IMR-90 (cell line): ENCODE measurements at regions not wholly inside any gene's neighbourhood (a gene's known extent, or its start where the extent isn't known, plus 50 kb on each side); places are given as distances from the start of the nearest gene placed in this dataset.

ENCODE experiments used
- ATAC-seq: fragments of 200-7000 bp; cut with Tn5 transposase; 2 replicates; pipeline ENCODE4 v1.9.1; 2020; ENCODE audit warnings: low read depth, mild to moderate bottlenecking, moderate library complexity
- BruUV-seq: library from RNA; stranded (reverse); fragments of 400-500 nt; replicated peaks from 2 replicates; lab custom pipeline; 2021; lab: Mats Ljungman, UMichigan
- CTCF ChIA-PET: fragments of 300-600 bp; formaldehyde crosslinking; extraction: SDS; loops from one replicate; lab custom pipeline; 2021; ENCODE audit warnings: antibody characterized with exemption; lab: Yijun Ruan, JAX
- POLR2A ChIA-PET: fragments of 300-600 bp; sonication (Branson Sonifier 250); formaldehyde crosslinking; loops from one replicate; lab custom pipeline; 2022; ENCODE audit warnings: antibody characterized with exemption; ENCODE audit not compliant: unreplicated experiment; lab: Charles Lee
- DNase-seq: peaks from one replicate; pipeline ENCODE4 v3.0.0; 2013
- H2AFZ ChIP-seq: replicated peaks from 2 replicates; pipeline ENCODE3; 2013; ENCODE audit warnings: low read length, mild to moderate bottlenecking; ENCODE audit not compliant: poor library complexity
- H2AK5ac ChIP-seq: 2 replicates; pipeline ENCODE4 v1.6.1; 2013; ENCODE audit warnings: low read depth, low read length, inconsistent platforms
- H2AK9ac ChIP-seq: replicated peaks from 2 replicates; pipeline ENCODE3; 2013; ENCODE audit warnings: mild to moderate bottlenecking, low read depth, low read length, moderate library complexity; ENCODE audit not compliant: poor library complexity
- H2BK120ac ChIP-seq: 2 replicates; pipeline ENCODE4 v1.6.1; 2013; ENCODE audit warnings: low read depth, low read length, inconsistent platforms
- H2BK15ac ChIP-seq: 3 replicates; pipeline ENCODE4 v1.6.1; 2013; ENCODE audit warnings: low read depth, low read length, inconsistent platforms
- H2BK20ac ChIP-seq: 2 replicates; pipeline ENCODE4 v1.6.1; 2013; ENCODE audit warnings: low read depth, mild to moderate bottlenecking, inconsistent platforms, low read length, moderate library complexity
- H2BK5ac ChIP-seq: 2 replicates; pipeline ENCODE4 v1.6.1; 2013; ENCODE audit warnings: mild to moderate bottlenecking, low read depth, low read length, inconsistent platforms; ENCODE audit not compliant: poor library complexity, severe bottlenecking
- H3K14ac ChIP-seq: replicated peaks from 2 replicates; pipeline ENCODE4 v1.6.1; 2013; ENCODE audit warnings: low read depth, low read length, inconsistent platforms
- H3K18ac ChIP-seq: 2 replicates; pipeline ENCODE4 v1.6.1; 2013; ENCODE audit warnings: low read depth, low read length, control low read depth
- H3K23ac ChIP-seq: 2 replicates; pipeline ENCODE4 v1.6.1; 2013; ENCODE audit warnings: low read depth, low read length, inconsistent platforms
- H3K27ac ChIP-seq: 2 replicates; pipeline ENCODE4 v1.5.1; 2013; ENCODE audit warnings: mild to moderate bottlenecking, control low read depth, low read length; ENCODE audit not compliant: insufficient read depth
- H3K27me3 ChIP-seq: 2 replicates; pipeline ENCODE4 v1.6.1; 2013; ENCODE audit warnings: low read length; ENCODE audit not compliant: control insufficient read depth, insufficient read depth
- H3K36me3 ChIP-seq: 2 replicates; pipeline ENCODE4 v1.6.1; 2013; ENCODE audit warnings: low read length, mixed read lengths; ENCODE audit not compliant: control insufficient read depth, insufficient read depth
- H3K4ac ChIP-seq: 2 replicates; pipeline ENCODE4 v1.6.1; 2013; ENCODE audit warnings: low read depth, low read length, inconsistent platforms
- H3K4me1 ChIP-seq: 2 replicates; pipeline ENCODE4 v1.6.1; 2013; ENCODE audit warnings: low read length, mixed read lengths; ENCODE audit not compliant: control insufficient read depth, insufficient read depth
- H3K4me2 ChIP-seq: 2 replicates; pipeline ENCODE4 v1.6.1; 2013; ENCODE audit warnings: low read depth, mild to moderate bottlenecking, control low read depth, low read length, moderate library complexity
- H3K4me3 ChIP-seq: 2 replicates; pipeline ENCODE4 v1.5.1; 2013; ENCODE audit warnings: low read depth, mild to moderate bottlenecking, control low read depth, low read length, moderate library complexity; ENCODE audit not compliant: insufficient read depth
- H3K56ac ChIP-seq: 2 replicates; pipeline ENCODE4 v1.6.1; 2013; ENCODE audit warnings: low read length, inconsistent platforms; ENCODE audit not compliant: insufficient read depth; ENCODE audit errors: extremely low read depth
- H3K79me1 ChIP-seq, 2 experiments: 2 replicates each; pipeline ENCODE4 v1.6.1; 2013; ENCODE audit warnings: low read length in 2 of 2, inconsistent platforms in 1 of 2, low read depth in 1 of 2
- H3K9ac ChIP-seq: 2 replicates; pipeline ENCODE4 v1.6.1; 2013; ENCODE audit warnings: low read depth, low read length, control low read depth
- H3K9me1 ChIP-seq: 2 replicates; pipeline ENCODE4 v1.6.1; 2013; ENCODE audit warnings: low read length, inconsistent platforms; ENCODE audit not compliant: insufficient read depth
- H3K9me3 ChIP-seq: 2 replicates; pipeline ENCODE4 v1.6.1; 2013; ENCODE audit warnings: low read length; ENCODE audit not compliant: control insufficient read depth, insufficient read depth
- H4K20me1 ChIP-seq: 2 replicates; pipeline ENCODE4 v1.6.1; 2013; ENCODE audit warnings: low read length, inconsistent platforms; ENCODE audit not compliant: insufficient read depth
- H4K5ac ChIP-seq: 2 replicates; pipeline ENCODE4 v1.6.1; 2013; ENCODE audit warnings: mild to moderate bottlenecking, low read depth, low read length, control low read depth
- H4K8ac ChIP-seq, 2 experiments: 2 replicates each; pipeline ENCODE4 v1.6.1; 2013; ENCODE audit warnings: low read depth in 2 of 2, low read length in 2 of 2, control low read depth in 1 of 2, inconsistent platforms in 1 of 2
- H4K91ac ChIP-seq: 2 replicates; pipeline ENCODE4 v1.6.1; 2013; ENCODE audit warnings: low read depth, low read length, inconsistent platforms; ENCODE audit not compliant: insufficient read depth
- BHLHE40 ChIP-seq: fragments of 150-350 bp; IDR thresholded peaks from 2 replicates; pipeline ENCODE4 v1.6.1; 2016; ENCODE audit warnings: mild to moderate bottlenecking, low read depth, low read length
- CTCF ChIP-seq: conservative IDR thresholded peaks from 2 replicates; pipeline ENCODE4 v1.5.1; 2012; ENCODE audit warnings: mild to moderate bottlenecking, low read depth, low read length, improper control_type of control experiment
- FOS ChIP-seq: fragments of 150-350 bp; IDR thresholded peaks from 2 replicates; pipeline ENCODE4 v1.6.1; 2016; ENCODE audit warnings: low read depth, low read length
- MAFK ChIP-seq: IDR thresholded peaks from 2 replicates; pipeline ENCODE4 v1.6.1; 2012; ENCODE audit warnings: low read depth, low read length, improper control_type of control experiment
- MXI1 ChIP-seq: IDR thresholded peaks from 2 replicates; pipeline ENCODE4 v1.6.1; 2012; ENCODE audit warnings: low read depth, mild to moderate bottlenecking, low read length, moderate library complexity, borderline replicate concordance
- RAD21 ChIP-seq: IDR thresholded peaks from 2 replicates; pipeline ENCODE4 v1.6.1; 2012; ENCODE audit warnings: low read length, improper control_type of control experiment
- RCOR1 ChIP-seq: IDR thresholded peaks from 2 replicates; pipeline ENCODE4 v1.6.1; 2012; ENCODE audit warnings: mild to moderate bottlenecking, low read length, improper control_type of control experiment; ENCODE audit not compliant: insufficient replicate concordance
- SMC3 ChIP-seq: fragments of 150-350 bp; IDR thresholded peaks from 2 replicates; pipeline ENCODE4 v1.6.1; 2016; ENCODE audit warnings: low read depth, mild to moderate bottlenecking, antibody characterized with exemption, low read length, moderate library complexity
- whole genome bisulfite sequencing, 2 experiments: methylation state at CpG; one replicate each; pipeline versions ENCODE4 v1.1.5 to v1.1.7; 2013; ENCODE audit warnings: missing lambda C conversion rate in 2 of 2; ENCODE audit not compliant: insufficient read length in 1 of 2; ENCODE audit errors: extremely low coverage in 2 of 2; 5-methylcytosine and 5-hydroxymethylcytosine counted together
- dilution Hi-C: fragments of 300-500 bp; cut with HindIII; formaldehyde crosslinking; loops from one replicate; pipeline ENCODE4 v1.14.3; 2018; ENCODE audit warnings: low sequenced_read_pairs; ENCODE audit not compliant: unreplicated experiment
- in situ Hi-C: fragments of 300-500 bp; cut with MboI; formaldehyde crosslinking; loops from 3 replicates; pipeline ENCODE4 v1.14.3; 2019; ENCODE audit warnings: low sequenced_read_pairs, inconsistent platforms, mixed read lengths
- intact Hi-C: fragments of 100-400 bp; cut with micrococcal nuclease; formaldehyde crosslinking; loops from 2 replicates; pipeline ENCODE4 v1.10.0; 2022

- Histone ChIP-seq H2BK20ac (no peak overlapping the region), H3K9me1 (no peaks in the 10 kb centered on the region), H3K18ac (no peak overlapping the region), H2AK9ac (no peak overlapping the region), H2BK15ac (no peak overlapping the region), H3K27ac (no peak overlapping the region), H4K5ac (no peak overlapping the region), H3K36me3 (no peaks in the 10 kb centered on the region), H3K79me1 (no peaks in the 10 kb centered on the region), H3K4ac (no peak overlapping the region), H3K4me1 (no peaks in the 10 kb centered on the region), H2BK120ac (no peak overlapping the region), H2AK5ac (no peak overlapping the region), H3K9ac (no peak overlapping the region), H3K4me2 (no peak overlapping the region), H4K8ac (no peak overlapping the region), H2BK5ac (no peak overlapping the region), H3K23ac (no peak overlapping the region), H3K9me3 (peaks cover 9% of the 10 kb centered on the region), H3K27me3 (no peaks in the 10 kb centered on the region), H2AFZ (no peak overlapping the region), H3K4me3 (no peak overlapping the region), H4K91ac (no peak overlapping the region), H3K14ac (no peak overlapping the region), H3K56ac (no peak overlapping the region), H4K20me1 (no peaks in the 10 kb centered on the region)
- in situ Hi-C loops (no loop called here), dilution Hi-C loops (no loop called here), intact Hi-C loops (no loop called here)
- WGBS, 2 experiments = no CpG with 5 or more reads among the region's 7 CpGs
- ChIA-PET POLR2A (no interaction called here), CTCF (no interaction called here)
- TF ChIP-seq MXI1 (no peak), RCOR1 (no peak), RAD21 (no peak), CTCF (no peak), BHLHE40 (no peak), SMC3 (no peak), MAFK (no peak), FOS (no peak)
- ATAC-seq (no peak), DNase-seq (no peak)
- no TSS peak for BruUV-seq
These were observed 361.2 kb downstream of the TMEM114 start for GRCh38 chr16:8229011-8229520.
